ENCODE measurements at regions not wholly inside any gene's neighbourhood (a gene's known extent, or its start where the extent isn't known, plus 50 kb on each side); places are given as distances from the start of the nearest gene placed in this dataset.

DNA sequence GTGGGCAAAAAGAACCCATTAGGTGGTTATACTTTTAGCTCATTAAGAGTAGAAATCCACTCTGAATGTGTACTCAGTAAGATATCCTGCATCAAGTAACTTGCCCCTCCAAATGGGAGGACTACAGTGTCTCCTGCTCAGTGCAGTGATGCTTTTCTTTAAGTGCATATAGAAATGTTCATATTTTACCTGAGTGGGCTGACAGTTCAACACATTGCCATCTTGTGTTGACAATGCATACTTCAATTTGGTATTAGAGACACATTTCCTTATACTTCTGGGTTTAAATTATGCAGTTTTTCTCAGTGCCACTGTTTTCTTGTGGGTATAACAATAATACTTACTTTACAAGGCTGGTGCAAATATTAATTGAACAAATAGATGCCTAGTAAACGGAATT lies 318.6 kb upstream of the TMPRSS15 start:
- TF ChIP-seq, protein P1, sequence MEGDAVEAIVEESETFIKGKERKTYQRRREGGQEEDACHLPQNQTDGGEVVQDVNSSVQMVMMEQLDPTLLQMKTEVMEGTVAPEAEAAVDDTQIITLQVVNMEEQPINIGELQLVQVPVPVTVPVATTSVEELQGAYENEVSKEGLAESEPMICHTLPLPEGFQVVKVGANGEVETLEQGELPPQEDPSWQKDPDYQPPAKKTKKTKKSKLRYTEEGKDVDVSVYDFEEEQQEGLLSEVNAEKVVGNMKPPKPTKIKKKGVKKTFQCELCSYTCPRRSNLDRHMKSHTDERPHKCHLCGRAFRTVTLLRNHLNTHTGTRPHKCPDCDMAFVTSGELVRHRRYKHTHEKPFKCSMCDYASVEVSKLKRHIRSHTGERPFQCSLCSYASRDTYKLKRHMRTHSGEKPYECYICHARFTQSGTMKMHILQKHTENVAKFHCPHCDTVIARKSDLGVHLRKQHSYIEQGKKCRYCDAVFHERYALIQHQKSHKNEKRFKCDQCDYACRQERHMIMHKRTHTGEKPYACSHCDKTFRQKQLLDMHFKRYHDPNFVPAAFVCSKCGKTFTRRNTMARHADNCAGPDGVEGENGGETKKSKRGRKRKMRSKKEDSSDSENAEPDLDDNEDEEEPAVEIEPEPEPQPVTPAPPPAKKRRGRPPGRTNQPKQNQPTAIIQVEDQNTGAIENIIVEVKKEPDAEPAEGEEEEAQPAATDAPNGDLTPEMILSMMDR (IDR thresholded peaks at IDR 0.05; ENCODE audit: extremely low read depth in 1 of 2, insufficient read depth in 1 of 2, low read depth in 1 of 2, low read length in 2 of 2), result no peak
- TF ChIP-seq MYC (IDR thresholded peaks at IDR 0.05; ENCODE audit: low read depth, low read length) (no peak), POLR2AphosphoS5 (IDR thresholded peaks at IDR 0.05; ENCODE audit: insufficient read depth, low read depth, low read length) (no peak), FOS (IDR thresholded peaks at IDR 0.05; ENCODE audit: borderline replicate concordance, insufficient read depth, low read length) (no peak), JUN (IDR thresholded peaks at IDR 0.05; ENCODE audit: borderline replicate concordance, insufficient read depth, insufficient read length, low read depth) (no peak), EZH2 (IDR thresholded peaks at IDR 0.05; ENCODE audit: borderline replicate concordance, low read depth, low read length, severe bottlenecking) (no peak), POLR2A (IDR thresholded peaks at IDR 0.05; ENCODE audit: low read depth, low read length) (no peak), GATA2 (IDR thresholded peaks at IDR 0.05; ENCODE audit: insufficient read depth, insufficient read length, low read depth, low read length) (no peak)
- TF ChIP-seq, protein P2, sequence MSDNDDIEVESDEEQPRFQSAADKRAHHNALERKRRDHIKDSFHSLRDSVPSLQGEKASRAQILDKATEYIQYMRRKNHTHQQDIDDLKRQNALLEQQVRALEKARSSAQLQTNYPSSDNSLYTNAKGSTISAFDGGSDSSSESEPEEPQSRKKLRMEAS (IDR thresholded peaks at IDR 0.05; ENCODE audit: insufficient read depth, insufficient read length), result no peak
- no peaks in the 10 kb centered on the region for H4K20me1 ChIP-seq (replicated peaks; ENCODE audit: control insufficient read depth, extremely low read depth, insufficient read depth, low read length)
- no peaks in the 10 kb centered on the region for H3K36me3 ChIP-seq (ENCODE audit: control insufficient read depth in 2 of 2, extremely low read depth in 1 of 2, insufficient read depth in 2 of 2, low read length in 2 of 2)
- H3K9me1 ChIP-seq (replicated peaks; ENCODE audit: control insufficient read depth, extremely low read depth, insufficient read depth, low read length), result no peaks in the 10 kb centered on the region
- no peaks in the 10 kb centered on the region for H3K27me3 ChIP-seq (ENCODE audit: control insufficient read depth in 2 of 2, insufficient read depth in 2 of 2, low read length in 2 of 2)
- no peaks in the 10 kb centered on the region for H3K79me2 ChIP-seq (ENCODE audit: control insufficient read depth, insufficient read depth, low read length)
- H3K27ac ChIP-seq (ENCODE audit: insufficient read depth, low read depth, low read length), result no peak overlapping the region
- DNase-seq (ENCODE audit: low read depth, low spot score) (no peak), FAIRE-seq (no peak)
- ChIA-PET POLR2A (no interaction called here), CTCF (no interaction called here)
- dilution Hi-C loops (cut with MboI; ENCODE audit: extremely low pct_ligation_motif_present, low sequenced_read_pairs), result no loop called here
- H3K4me3 ChIP-seq (replicated peaks in 1 of 3; ENCODE audit: insufficient read depth in 1 of 3, low read depth in 1 of 3, low read length in 3 of 3), result no peak overlapping the region
- no peak overlapping the region for H2AFZ ChIP-seq (ENCODE audit: low read depth, low read length)
- H3K9me3 ChIP-seq (replicated peaks; ENCODE audit: control insufficient read depth, insufficient read depth, low read length), result no peaks in the 10 kb centered on the region
- BruUV-seq (replicated peaks), result no TSS peak
- H3K4me1 ChIP-seq (ENCODE audit: control insufficient read depth, extremely low read depth, insufficient read depth, low read length), result no peaks in the 10 kb centered on the region
- no peak overlapping the region for H3K9ac ChIP-seq (replicated peaks; ENCODE audit: extremely low read depth, insufficient read depth, low read length)
- H3K4me2 ChIP-seq (ENCODE audit: insufficient read depth, low read length), result no peak overlapping the region
- intact Hi-C loops (cut with micrococcal nuclease), result no loop called here

Data from endothelial cell of umbilical vein (primary cell).